ENCODE measurements at regions not wholly inside any gene's neighbourhood (a gene's known extent, or its start where the extent isn't known, plus 50 kb on each side); places are given as distances from the start of the nearest gene placed in this dataset.

DNA sequence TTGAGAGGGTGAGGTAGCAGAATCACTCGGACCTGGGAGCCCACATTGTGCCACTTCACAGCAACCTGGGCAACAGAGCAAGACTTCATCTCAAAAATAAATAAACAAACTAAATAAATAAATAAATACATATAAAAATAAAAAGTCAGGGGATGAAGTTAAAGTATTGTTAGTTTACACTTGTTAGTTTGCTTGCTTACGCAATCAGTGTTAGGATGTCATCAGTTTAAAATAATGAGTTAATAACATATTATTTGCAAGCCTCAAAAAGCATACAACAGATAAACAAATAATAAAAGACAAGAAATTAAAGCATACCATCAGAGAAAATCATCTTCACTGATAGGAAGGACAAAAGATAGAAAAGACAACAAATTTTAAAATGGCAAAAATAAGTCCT is 891.1 kb upstream of the PCDH7 start:
- no peak overlapping the region for H2AFZ ChIP-seq (ENCODE audit: low read length)
- ATAC-seq (no peak), FAIRE-seq (no peak), DNase-seq (ENCODE audit: low spot score) (no peak)
- no peaks in the 10 kb centered on the region for H4K20me1 ChIP-seq (ENCODE audit: insufficient read depth, low read length)
- CTCF ChIA-PET (ENCODE audit: low intra/inter-chr PET ratio, low total read pairs): no interaction called here
- 29% methylated on average over 2 of the region's 2 CpGs for WGBS (ENCODE audit: low lambda C conversion rate)
- in situ Hi-C loops (cut with HindIII; ENCODE audit: extremely low pct_ligation_motif_present, low pct_unique_long_range_greater_than_20kb) (no loop called here), intact Hi-C loops (cut with micrococcal nuclease; ENCODE audit: unreplicated experiment) (no loop called here)
- H3K9me3 ChIP-seq (ENCODE audit: low read length): peaks cover 85% of the 10 kb centered on the region
- BruUV-seq (replicated peaks): no TSS peak
- TF ChIP-seq RBAK (CRISPR knock-in tag; IDR thresholded peaks at IDR 0.05): no peak
- no peak for TF ChIP-seq ERF (CRISPR knock-in tag; IDR thresholded peaks at IDR 0.05)
- TF ChIP-seq CEBPB (IDR thresholded peaks at IDR 0.05; ENCODE audit: borderline replicate concordance, low read depth, low read length): peak; percentile 45
- no peak overlapping the region for H3K4me3 ChIP-seq (replicated peaks in 1 of 3; ENCODE audit: insufficient read depth in 1 of 3, low read depth in 2 of 3, low read length in 3 of 3)
- H3K27me3 ChIP-seq (ENCODE audit: control insufficient read depth in 1 of 2, insufficient read depth in 2 of 2, low read length in 2 of 2): no peaks in the 10 kb centered on the region
- no peak overlapping the region for H3K9ac ChIP-seq (ENCODE audit: insufficient read depth, low read depth, low read length)
- no peaks in the 10 kb centered on the region for H3K4me1 ChIP-seq (ENCODE audit: insufficient read depth, low read length)
- H3K79me2 ChIP-seq (ENCODE audit: insufficient read depth, low read length): no peaks in the 10 kb centered on the region
- no peaks in the 10 kb centered on the region for H3K36me3 ChIP-seq (replicated peaks in 1 of 2; ENCODE audit: control insufficient read depth in 1 of 2, insufficient read depth in 2 of 2, low read length in 2 of 2)
- H3K4me2 ChIP-seq (ENCODE audit: low read depth, low read length): no peak overlapping the region
- POLR2A ChIA-PET: no interaction called here
- no peak overlapping the region for H3K27ac ChIP-seq (ENCODE audit: extremely low read length, insufficient read depth, low read length)

DNA sequence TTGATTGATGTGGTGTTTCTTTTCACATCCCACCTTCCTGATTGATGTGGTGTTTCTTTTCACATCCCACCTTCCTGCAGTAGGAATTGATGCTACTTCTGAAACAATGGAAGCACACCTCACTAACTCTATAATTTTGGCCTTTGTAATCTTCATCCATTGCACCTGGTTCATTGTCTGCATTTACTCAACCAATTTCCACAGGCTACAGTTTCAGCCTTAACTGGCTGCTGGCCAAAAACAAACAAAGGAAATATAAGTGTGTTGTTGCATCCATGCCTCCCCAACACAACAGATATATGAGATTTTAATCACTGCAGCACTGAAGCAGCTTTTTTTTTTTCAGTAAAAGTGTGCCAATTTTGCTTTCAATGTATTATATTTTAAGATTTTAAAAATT is 867.6 kb upstream of the PCDH7 start:
- Histone ChIP-seq H3K9ac (ENCODE audit: insufficient read depth, low read depth, low read length) (no peak overlapping the region), H4K20me1 (ENCODE audit: insufficient read depth, low read length) (no peaks in the 10 kb centered on the region), H3K4me2 (ENCODE audit: low read depth, low read length) (no peak overlapping the region), H3K27ac (ENCODE audit: extremely low read length, insufficient read depth, low read length) (no peak overlapping the region), H3K4me1 (ENCODE audit: insufficient read depth, low read length) (no peaks in the 10 kb centered on the region), H3K36me3 (replicated peaks in 1 of 2; ENCODE audit: control insufficient read depth in 1 of 2, insufficient read depth in 2 of 2, low read length in 2 of 2) (no peaks in the 10 kb centered on the region), H3K27me3 (ENCODE audit: control insufficient read depth in 1 of 2, insufficient read depth in 2 of 2, low read length in 2 of 2) (no peaks in the 10 kb centered on the region), H3K4me3 (replicated peaks in 1 of 3; ENCODE audit: insufficient read depth in 1 of 3, low read depth in 2 of 3, low read length in 3 of 3) (no peak overlapping the region), H3K9me3 (ENCODE audit: low read length) (peaks cover 89% of the 10 kb centered on the region), H3K79me2 (ENCODE audit: insufficient read depth, low read length) (no peaks in the 10 kb centered on the region), H2AFZ (ENCODE audit: low read length) (no peak overlapping the region)
- FAIRE-seq: no peak
- intact Hi-C loops (cut with micrococcal nuclease; ENCODE audit: unreplicated experiment) (no loop called here), in situ Hi-C loops (cut with HindIII; ENCODE audit: extremely low pct_ligation_motif_present, low pct_unique_long_range_greater_than_20kb) (no loop called here)
- ChIA-PET POLR2A (no interaction called here), CTCF (ENCODE audit: low intra/inter-chr PET ratio, low total read pairs) (no interaction called here)
- TF ChIP-seq ZEB1 (IDR thresholded peaks at IDR 0.05; ENCODE audit: insufficient replicate concordance, low read depth) (no peak), BORCS8-MEF2B (CRISPR knock-in tag; IDR thresholded peaks at IDR 0.05) (no peak), FOXK1 (CRISPR knock-in tag; IDR thresholded peaks at IDR 0.05; ENCODE audit: borderline replicate concordance, low read depth) (no peak), FOSL1 (CRISPR knock-in tag; IDR thresholded peaks at IDR 0.05; ENCODE audit: borderline replicate concordance) (no peak), GATAD1 (CRISPR knock-in tag; IDR thresholded peaks at IDR 0.05) (no peak), PITX1 (CRISPR knock-in tag; IDR thresholded peaks at IDR 0.05) (no peak)
- ATAC-seq: no peak
- no TSS peak for BruUV-seq (replicated peaks)
- DNase-seq (ENCODE audit: low spot score): no peak
